ENCODE measurements at regions not wholly inside any gene's neighbourhood (a gene's known extent, or its start where the extent isn't known, plus 50 kb on each side); places are given as distances from the start of the nearest gene placed in this dataset.
"Not testable (repeated sequence)": the region's sequence is repeated elsewhere in the genome, so short reads cannot be mapped to it uniquely, and the experiment has no call there.

- H3K4me3 ChIP-seq (ENCODE audit: low read length) = no peak overlapping the region
- no peak for DNase-seq (ENCODE audit: low read depth)
- TF ChIP-seq CTCF (conservative IDR thresholded peaks at IDR 0.05; ENCODE audit: low read depth, low read length) = no peak
Measured at GRCh38 chr5:85646036-85646435, 971.7 kb upstream of the COX7C start.

GRCh38 chr5:85646641-85647040 is 971.1 kb upstream of the COX7C start:
- TF ChIP-seq CTCF (conservative IDR thresholded peaks at IDR 0.05; ENCODE audit: low read depth, low read length) = no peak
- no peak overlapping the region for H3K4me3 ChIP-seq (ENCODE audit: low read length)
- DNase-seq (ENCODE audit: low read depth) = no peak

- no peak overlapping the region for H3K4me3 ChIP-seq (ENCODE audit: low read length)
- no peak for TF ChIP-seq CTCF (conservative IDR thresholded peaks at IDR 0.05; ENCODE audit: low read depth, low read length)
- no peak for DNase-seq (ENCODE audit: low read depth)
Measured at GRCh38 chr5:85647349-85648127, 970.2 kb upstream of the COX7C start.

- H3K4me3 ChIP-seq (ENCODE audit: low read length) = no peak overlapping the region
- DNase-seq (ENCODE audit: low read depth) = no peak
- no peak for TF ChIP-seq CTCF (conservative IDR thresholded peaks at IDR 0.05; ENCODE audit: low read depth, low read length)
Measured at GRCh38 chr5:85648495-85648894, 969.2 kb upstream of the COX7C start.

- no peak for DNase-seq (ENCODE audit: low read depth)
- H3K4me3 ChIP-seq (ENCODE audit: low read length) = no peak overlapping the region
- TF ChIP-seq CTCF (conservative IDR thresholded peaks at IDR 0.05; ENCODE audit: low read depth, low read length) = no peak
Measured at GRCh38 chr5:85651731-85652130, 966.0 kb upstream of the COX7C start.

- H3K4me3 ChIP-seq (ENCODE audit: low read length); DNase-seq (ENCODE audit: low read depth): not testable (repeated sequence)
Measured at GRCh38 chr5:85654144-85654543, 963.6 kb upstream of the COX7C start.

- no peak for TF ChIP-seq CTCF (conservative IDR thresholded peaks at IDR 0.05; ENCODE audit: low read depth, low read length)
- no peak for DNase-seq (ENCODE audit: low read depth)
- H3K4me3 ChIP-seq (ENCODE audit: low read length) = no peak overlapping the region
Measured at GRCh38 chr5:85656050-85656449, 961.7 kb upstream of the COX7C start.

GRCh38 chr5:85657328-85657727 is 960.4 kb upstream of the COX7C start:
- DNase-seq (ENCODE audit: low read depth); H3K4me3 ChIP-seq (ENCODE audit: low read length): not testable (repeated sequence)

GRCh38 chr5:85662969-85663707 is 954.6 kb upstream of the COX7C start:
- DNase-seq (ENCODE audit: low read depth) = not testable (repeated sequence)

More at GRCh38 chr5:85662969-85663707, 954.6 kb upstream of the COX7C start:
- H3K4me3 ChIP-seq (ENCODE audit: low read length) = not testable (repeated sequence)

All from retinal pigment epithelial cell (primary cell).